ENCODE measurements at regions not wholly inside any gene's neighbourhood (a gene's known extent, or its start where the extent isn't known, plus 50 kb on each side); places are given as distances from the start of the nearest gene placed in this dataset.

DNA sequence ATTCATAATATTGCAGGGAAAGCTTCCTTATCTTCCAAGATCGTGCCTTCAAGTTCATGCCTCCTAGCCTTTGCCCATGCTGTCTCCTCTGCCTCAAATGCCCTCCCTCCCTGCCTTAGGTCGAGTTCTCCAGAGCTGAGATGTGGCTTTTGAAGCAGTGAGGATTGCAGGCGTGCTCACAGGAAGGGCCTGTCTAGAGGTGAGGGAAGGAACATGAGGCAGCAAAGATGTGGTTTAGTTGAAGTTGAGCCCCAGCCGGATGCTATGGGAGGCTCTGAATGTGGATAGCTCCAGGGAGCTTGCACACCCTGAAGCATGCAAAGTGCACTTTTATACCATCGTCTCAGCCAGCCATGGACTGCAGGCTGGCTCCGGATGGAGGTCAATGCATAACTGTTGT, 754.6 kb upstream of the EEF2KMT start:
- no peak for DNase-seq (ENCODE audit: low read depth)

DNA sequence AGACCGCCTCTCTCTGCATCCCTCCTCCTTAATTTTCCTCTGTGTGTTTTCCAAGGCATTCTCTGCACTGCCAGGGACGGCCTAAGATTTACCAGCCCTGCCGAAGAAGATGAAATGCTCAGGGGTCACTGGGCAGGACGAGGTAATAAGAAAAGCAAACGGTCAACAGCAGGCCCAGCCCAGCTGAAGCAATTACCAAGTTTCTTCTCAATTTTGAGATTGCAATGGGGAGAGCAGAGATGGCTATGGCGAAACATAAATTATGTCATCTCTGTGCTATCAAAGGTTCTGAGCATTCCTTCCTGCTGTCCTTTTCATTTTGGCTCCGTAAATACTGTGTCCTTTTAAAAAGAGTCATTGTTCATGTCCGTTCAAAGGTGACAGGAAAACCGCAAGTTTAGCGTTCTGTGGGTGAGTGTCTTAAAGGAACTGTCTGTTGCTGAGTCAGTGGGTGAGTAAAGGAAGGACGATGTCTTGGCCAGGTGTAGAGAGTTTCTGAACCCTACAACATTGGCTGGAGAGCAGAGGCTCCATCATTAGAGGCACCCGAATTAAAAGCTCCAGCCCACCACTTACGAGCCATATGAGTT, 753.9 kb upstream of the EEF2KMT start:
- H3K4me3 ChIP-seq (ENCODE audit: low read depth, low read length): no peak overlapping the region
- TF ChIP-seq, protein P1, sequence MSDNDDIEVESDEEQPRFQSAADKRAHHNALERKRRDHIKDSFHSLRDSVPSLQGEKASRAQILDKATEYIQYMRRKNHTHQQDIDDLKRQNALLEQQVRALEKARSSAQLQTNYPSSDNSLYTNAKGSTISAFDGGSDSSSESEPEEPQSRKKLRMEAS (IDR thresholded peaks at IDR 0.05; ENCODE audit: low read depth, low read length): no peak
- TF ChIP-seq POLR2A (IDR thresholded peaks at IDR 0.05; ENCODE audit: extremely low read depth, insufficient read length): no peak
- no peak for TF ChIP-seq MYC (IDR thresholded peaks at IDR 0.05; ENCODE audit: low read depth, low read length)
- TF ChIP-seq, protein P2, sequence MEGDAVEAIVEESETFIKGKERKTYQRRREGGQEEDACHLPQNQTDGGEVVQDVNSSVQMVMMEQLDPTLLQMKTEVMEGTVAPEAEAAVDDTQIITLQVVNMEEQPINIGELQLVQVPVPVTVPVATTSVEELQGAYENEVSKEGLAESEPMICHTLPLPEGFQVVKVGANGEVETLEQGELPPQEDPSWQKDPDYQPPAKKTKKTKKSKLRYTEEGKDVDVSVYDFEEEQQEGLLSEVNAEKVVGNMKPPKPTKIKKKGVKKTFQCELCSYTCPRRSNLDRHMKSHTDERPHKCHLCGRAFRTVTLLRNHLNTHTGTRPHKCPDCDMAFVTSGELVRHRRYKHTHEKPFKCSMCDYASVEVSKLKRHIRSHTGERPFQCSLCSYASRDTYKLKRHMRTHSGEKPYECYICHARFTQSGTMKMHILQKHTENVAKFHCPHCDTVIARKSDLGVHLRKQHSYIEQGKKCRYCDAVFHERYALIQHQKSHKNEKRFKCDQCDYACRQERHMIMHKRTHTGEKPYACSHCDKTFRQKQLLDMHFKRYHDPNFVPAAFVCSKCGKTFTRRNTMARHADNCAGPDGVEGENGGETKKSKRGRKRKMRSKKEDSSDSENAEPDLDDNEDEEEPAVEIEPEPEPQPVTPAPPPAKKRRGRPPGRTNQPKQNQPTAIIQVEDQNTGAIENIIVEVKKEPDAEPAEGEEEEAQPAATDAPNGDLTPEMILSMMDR (IDR thresholded peaks at IDR 0.05; ENCODE audit: low read depth, low read length): no peak
- peak; percentile 1 for DNase-seq (ENCODE audit: low read depth)

More for the DNA sequence above, 754.6 kb upstream of the EEF2KMT start:
- no peak overlapping the region for H3K4me3 ChIP-seq (ENCODE audit: low read depth, low read length)
- no peak for TF ChIP-seq POLR2A (IDR thresholded peaks at IDR 0.05; ENCODE audit: extremely low read depth, insufficient read length)
- TF ChIP-seq, protein P2 (IDR thresholded peaks at IDR 0.05; ENCODE audit: low read depth, low read length): no peak
- TF ChIP-seq MYC (IDR thresholded peaks at IDR 0.05; ENCODE audit: low read depth, low read length): no peak
- TF ChIP-seq, protein P1 (IDR thresholded peaks at IDR 0.05; ENCODE audit: low read depth, low read length): no peak

GRCh38 chr16:5850632-5851392, 753.2 kb upstream of the EEF2KMT start:
- no peak overlapping the region for H3K4me3 ChIP-seq (ENCODE audit: low read depth, low read length)
- DNase-seq (ENCODE audit: low read depth): no peak
- TF ChIP-seq, protein P1 (IDR thresholded peaks at IDR 0.05; ENCODE audit: low read depth, low read length): no peak
- TF ChIP-seq MYC (IDR thresholded peaks at IDR 0.05; ENCODE audit: low read depth, low read length) (no peak), POLR2A (IDR thresholded peaks at IDR 0.05; ENCODE audit: extremely low read depth, insufficient read length) (no peak)
- TF ChIP-seq, protein P2 (IDR thresholded peaks at IDR 0.05; ENCODE audit: low read depth, low read length): no peak

GRCh38 chr16:5845046-5845445, 747.5 kb upstream of the EEF2KMT start:
- no peak for DNase-seq (ENCODE audit: low read depth)
- TF ChIP-seq, protein P2 (IDR thresholded peaks at IDR 0.05; ENCODE audit: low read depth, low read length): no peak
- TF ChIP-seq MYC (IDR thresholded peaks at IDR 0.05; ENCODE audit: low read depth, low read length) (no peak), POLR2A (IDR thresholded peaks at IDR 0.05; ENCODE audit: extremely low read depth, insufficient read length) (no peak)
- TF ChIP-seq, protein P1 (IDR thresholded peaks at IDR 0.05; ENCODE audit: low read depth, low read length): no peak
- no peak overlapping the region for H3K4me3 ChIP-seq (ENCODE audit: low read depth, low read length)

- no peak overlapping the region for H3K4me3 ChIP-seq (ENCODE audit: low read depth, low read length)
- TF ChIP-seq MYC (IDR thresholded peaks at IDR 0.05; ENCODE audit: low read depth, low read length) (no peak), POLR2A (IDR thresholded peaks at IDR 0.05; ENCODE audit: extremely low read depth, insufficient read length) (no peak)
- TF ChIP-seq, protein P2 (IDR thresholded peaks at IDR 0.05; ENCODE audit: low read depth, low read length): no peak
- TF ChIP-seq, protein P1 (IDR thresholded peaks at IDR 0.05; ENCODE audit: low read depth, low read length): no peak
- no peak for DNase-seq (ENCODE audit: low read depth)
These were observed 744.4 kb upstream of the EEF2KMT start for GRCh38 chr16:5841974-5842373.
